KMS-11 (cell line): ENCODE measurements at regions not wholly inside any gene's neighbourhood (a gene's known extent, or its start where the extent isn't known, plus 50 kb on each side); places are given as distances from the start of the nearest gene placed in this dataset.

Experiments
- H2AFZ ChIP-seq: fragments of 200-600 bp; sonication (generic); 2 replicates; pipeline ENCODE4 v1.6.1; 2016; ENCODE audit warnings: antibody characterized with exemption, mixed run types, low read depth
- H3K27ac ChIP-seq: fragments of 200-600 bp; sonication (generic); 2 replicates; pipeline ENCODE4 v1.6.1; 2016; ENCODE audit warnings: mild to moderate bottlenecking, mixed run types
- H3K27me3 ChIP-seq: fragments of 200-600 bp; sonication (generic); 2 replicates; pipeline ENCODE4 v1.6.1; 2017; ENCODE audit warnings: mild to moderate bottlenecking, low read depth, mixed run types, moderate library complexity; ENCODE audit not compliant: insufficient read depth
- H3K36me3 ChIP-seq: fragments of 200-600 bp; sonication (generic); 2 replicates; pipeline ENCODE4 v1.6.1; 2017; ENCODE audit warnings: mild to moderate bottlenecking, mixed run types; ENCODE audit not compliant: insufficient read depth
- H3K4me1 ChIP-seq: fragments of 200-600 bp; sonication (generic); 2 replicates; pipeline ENCODE4 v1.6.1; 2016; ENCODE audit warnings: mild to moderate bottlenecking, low read depth, mixed run types; ENCODE audit not compliant: poor library complexity, severe bottlenecking
- H3K4me2 ChIP-seq: fragments of 200-600 bp; sonication (generic); 2 replicates; pipeline ENCODE4 v1.7.0; 2016; ENCODE audit warnings: mild to moderate bottlenecking, mixed run types
- H3K4me3 ChIP-seq: fragments of 200-600 bp; sonication (generic); IDR thresholded peaks from 2 replicates; pipeline ENCODE4 v1.6.1; 2017; ENCODE audit warnings: low read depth, low read length, mixed read lengths; ENCODE audit not compliant: insufficient read depth
- H3K79me2 ChIP-seq: fragments of 200-600 bp; sonication (generic); 2 replicates; pipeline ENCODE4 v1.6.1; 2016; ENCODE audit warnings: low read depth, mixed run types; ENCODE audit not compliant: insufficient read depth
- H3K9ac ChIP-seq: fragments of 200-600 bp; sonication (generic); 2 replicates; pipeline ENCODE4 v1.6.1; 2016; ENCODE audit warnings: mild to moderate bottlenecking, mixed run types
- H4K20me1 ChIP-seq: fragments of 200-600 bp; sonication (generic); 2 replicates; pipeline ENCODE4 v1.6.1; 2016; ENCODE audit warnings: mild to moderate bottlenecking, mixed run types; ENCODE audit not compliant: insufficient read depth
- CTCF ChIP-seq: fragments of 200-600 bp; sonication (generic); conservative IDR thresholded peaks from 2 replicates; pipeline ENCODE4 v1.6.1; 2017; ENCODE audit warnings: low read depth, mild to moderate bottlenecking, antibody characterized with exemption, low read length, moderate library complexity, mixed read lengths

- no peaks in the 10 kb centered on the region for H3K36me3 ChIP-seq
- no peak for TF ChIP-seq CTCF
Measured at GRCh38 chr2:207409517-207409916, 120.2 kb upstream of the CREB1 start.

GRCh38 chr2:207412787-207413310 lies 116.9 kb upstream of the CREB1 start:
- no peaks in the 10 kb centered on the region for H3K4me1 ChIP-seq
- no peak for TF ChIP-seq CTCF
- H3K27me3 ChIP-seq: no peaks in the 10 kb centered on the region
- H3K27ac ChIP-seq: no peak overlapping the region
- H3K4me3 ChIP-seq: no peak overlapping the region
- no peaks in the 10 kb centered on the region for H4K20me1 ChIP-seq
- H2AFZ ChIP-seq: no peak overlapping the region
- no peaks in the 10 kb centered on the region for H3K79me2 ChIP-seq
- H3K9ac ChIP-seq: no peak overlapping the region
- no peak overlapping the region for H3K4me2 ChIP-seq
- no peaks in the 10 kb centered on the region for H3K36me3 ChIP-seq

More at GRCh38 chr2:207409517-207409916, 120.2 kb upstream of the CREB1 start:
- no peaks in the 10 kb centered on the region for H3K79me2 ChIP-seq
- H3K9ac ChIP-seq: no peak overlapping the region
- H3K4me3 ChIP-seq: no peak overlapping the region
- no peak overlapping the region for H3K4me2 ChIP-seq
- no peaks in the 10 kb centered on the region for H4K20me1 ChIP-seq
- H3K27ac ChIP-seq: no peak overlapping the region
- no peaks in the 10 kb centered on the region for H3K27me3 ChIP-seq
- H2AFZ ChIP-seq: no peak overlapping the region
- no peaks in the 10 kb centered on the region for H3K4me1 ChIP-seq

GRCh38 chr2:207413376-207413907 lies 116.3 kb upstream of the CREB1 start:
- Histone ChIP-seq H3K4me3 (no peak overlapping the region), H3K36me3 (no peaks in the 10 kb centered on the region), H3K27me3 (no peaks in the 10 kb centered on the region), H3K27ac (no peak overlapping the region), H3K9ac (no peak overlapping the region), H3K79me2 (no peaks in the 10 kb centered on the region), H2AFZ (no peak overlapping the region), H3K4me2 (no peak overlapping the region), H4K20me1 (no peaks in the 10 kb centered on the region), H3K4me1 (no peaks in the 10 kb centered on the region)
- no peak for TF ChIP-seq CTCF

GRCh38 chr2:207416111-207416510 lies 113.7 kb upstream of the CREB1 start:
- Histone ChIP-seq H4K20me1 (no peaks in the 10 kb centered on the region), H3K27ac (no peak overlapping the region), H3K27me3 (no peaks in the 10 kb centered on the region), H3K4me2 (no peak overlapping the region), H3K36me3 (no peaks in the 10 kb centered on the region), H2AFZ (no peak overlapping the region), H3K4me1 (no peaks in the 10 kb centered on the region), H3K9ac (no peak overlapping the region), H3K79me2 (no peaks in the 10 kb centered on the region), H3K4me3 (no peak overlapping the region)
- no peak for TF ChIP-seq CTCF
